A549 (cell line): ENCODE measurements at regions not wholly inside any gene's neighbourhood (a gene's known extent, or its start where the extent isn't known, plus 50 kb on each side); places are given as distances from the start of the nearest gene placed in this dataset.

Source experiments
- CHD4 ChIP-seq: fragments of 200-600 bp; sonication (generic); IDR thresholded peaks from 2 replicates; pipeline ENCODE4 v1.6.1; 2016; ENCODE audit warnings: antibody characterized with exemption, mild to moderate bottlenecking, borderline replicate concordance
- EP300 ChIP-seq, 2 experiments: fragments of >200 bp; sonication (Bioruptor Twin); formaldehyde crosslinking; IDR thresholded peaks; 2 replicates in 1 of 2; 3 replicates in 1 of 2; pipeline ENCODE4 v1.6.1; 2016 to 2017
- ESRRA ChIP-seq: fragments of 150-350 bp; IDR thresholded peaks from 2 replicates; pipeline ENCODE4 v1.6.1; 2014; ENCODE audit warnings: mild to moderate bottlenecking, low read length, borderline replicate concordance
- JUN ChIP-seq, 2 experiments: fragments of >200 bp; sonication (Bioruptor Twin); formaldehyde crosslinking; IDR thresholded peaks; 2 replicates in 1 of 2; 3 replicates in 1 of 2; pipeline ENCODE4 v1.6.1; 2016 to 2017
- JUNB ChIP-seq: fragments of >200 bp; sonication (Bioruptor Twin); formaldehyde crosslinking; IDR thresholded peaks from 2 replicates; pipeline ENCODE4 v1.6.1; 2016
- KDM1A ChIP-seq: fragments of 200-600 bp; sonication (generic); IDR thresholded peaks from 2 replicates; pipeline ENCODE4 v1.6.1; 2016; ENCODE audit warnings: low read depth, mild to moderate bottlenecking
- POLR2A ChIP-seq: IDR thresholded peaks from 2 replicates; pipeline ENCODE4 v1.6.1; 2012; ENCODE audit warnings: mild to moderate bottlenecking, low read length
- RAD21 ChIP-seq, 2 experiments: fragments of >200 bp in 1 of 2; sonication (Bioruptor Twin) in 1 of 2; formaldehyde crosslinking in 1 of 2; IDR thresholded peaks in 1 of 2; conservative IDR thresholded peaks in 1 of 2; 2 replicates in 1 of 2; 3 replicates in 1 of 2; pipeline ENCODE4 v1.6.1; 2012 to 2018; ENCODE audit warnings: inconsistent platforms in 1 of 2
- RNF2 ChIP-seq: fragments of 200-600 bp; sonication (generic); IDR thresholded peaks from 2 replicates; pipeline ENCODE4 v1.6.1; 2016; ENCODE audit warnings: low read depth, mild to moderate bottlenecking, antibody characterized with exemption, moderate library complexity, borderline replicate concordance
- ZSCAN20 ChIP-seq: fragments of 250-450 bp; sonication (Bioruptor Pico); IDR thresholded peaks from 2 replicates; pipeline ENCODE4 v1.8.0; 2022; ENCODE audit warnings: mild to moderate bottlenecking, moderate library complexity
- TF ChIP-seq, protein P1 (sequence below): fragments of 250-450 bp; sonication (Bioruptor Pico); IDR thresholded peaks from 2 replicates; pipeline ENCODE4 v1.5.0; 2021; ENCODE audit warnings: mild to moderate bottlenecking, moderate library complexity, borderline replicate concordance
- TF ChIP-seq, protein P2 (sequence below): fragments of >200 bp; sonication (Bioruptor Twin); formaldehyde crosslinking; IDR thresholded peaks from 3 replicates; pipeline ENCODE4 v1.5.1; 2016
- TF ChIP-seq, protein P3 (sequence below): fragments of 200-600 bp; sonication (generic); IDR thresholded peaks from 2 replicates; pipeline ENCODE4 v1.6.1; 2016; ENCODE audit warnings: antibody characterized with exemption, mild to moderate bottlenecking, moderate library complexity
- TF ChIP-seq, protein P4 (sequence below): fragments of 250-450 bp; sonication (Bioruptor Pico); IDR thresholded peaks from 2 replicates; pipeline ENCODE4 v1.5.0; 2020; ENCODE audit warnings: low read depth, mild to moderate bottlenecking, moderate library complexity

DNA sequence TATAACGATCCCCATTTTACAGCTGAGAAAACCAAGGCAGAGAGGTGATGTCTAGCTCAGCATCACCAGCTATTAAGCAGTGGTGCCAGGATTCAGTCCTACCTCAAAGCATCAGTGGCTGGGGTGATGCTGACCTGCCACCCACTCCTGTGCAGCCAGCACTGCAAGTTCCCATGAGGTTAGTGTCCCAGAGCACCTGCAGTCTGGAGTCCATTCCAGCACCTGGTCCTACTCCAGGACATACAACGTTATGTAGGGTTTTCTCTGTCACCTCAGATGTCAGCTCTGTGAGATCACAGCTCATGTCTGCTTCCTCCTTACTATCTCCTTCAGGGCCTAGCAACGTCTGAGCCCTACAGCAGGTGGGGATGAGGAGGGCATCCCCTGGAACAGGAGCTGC is 328.0 kb upstream of the HS6ST1 start:
- no peak for TF ChIP-seq CHD4
- TF ChIP-seq RNF2, result no peak
- no peak for TF ChIP-seq KDM1A
- TF ChIP-seq, protein P1, sequence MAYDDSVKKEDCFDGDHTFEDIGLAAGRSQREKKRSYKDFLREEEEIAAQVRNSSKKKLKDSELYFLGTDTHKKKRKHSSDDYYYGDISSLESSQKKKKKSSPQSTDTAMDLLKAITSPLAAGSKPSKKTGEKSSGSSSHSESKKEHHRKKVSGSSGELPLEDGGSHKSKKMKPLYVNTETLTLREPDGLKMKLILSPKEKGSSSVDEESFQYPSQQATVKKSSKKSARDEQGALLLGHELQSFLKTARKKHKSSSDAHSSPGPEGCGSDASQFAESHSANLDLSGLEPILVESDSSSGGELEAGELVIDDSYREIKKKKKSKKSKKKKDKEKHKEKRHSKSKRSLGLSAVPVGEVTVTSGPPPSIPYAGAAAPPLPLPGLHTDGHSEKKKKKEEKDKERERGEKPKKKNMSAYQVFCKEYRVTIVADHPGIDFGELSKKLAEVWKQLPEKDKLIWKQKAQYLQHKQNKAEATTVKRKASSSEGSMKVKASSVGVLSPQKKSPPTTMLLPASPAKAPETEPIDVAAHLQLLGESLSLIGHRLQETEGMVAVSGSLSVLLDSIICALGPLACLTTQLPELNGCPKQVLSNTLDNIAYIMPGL (CRISPR knock-in tag), result no peak
- no peak for TF ChIP-seq ZSCAN20 (CRISPR knock-in tag)
- TF ChIP-seq, protein P2, sequence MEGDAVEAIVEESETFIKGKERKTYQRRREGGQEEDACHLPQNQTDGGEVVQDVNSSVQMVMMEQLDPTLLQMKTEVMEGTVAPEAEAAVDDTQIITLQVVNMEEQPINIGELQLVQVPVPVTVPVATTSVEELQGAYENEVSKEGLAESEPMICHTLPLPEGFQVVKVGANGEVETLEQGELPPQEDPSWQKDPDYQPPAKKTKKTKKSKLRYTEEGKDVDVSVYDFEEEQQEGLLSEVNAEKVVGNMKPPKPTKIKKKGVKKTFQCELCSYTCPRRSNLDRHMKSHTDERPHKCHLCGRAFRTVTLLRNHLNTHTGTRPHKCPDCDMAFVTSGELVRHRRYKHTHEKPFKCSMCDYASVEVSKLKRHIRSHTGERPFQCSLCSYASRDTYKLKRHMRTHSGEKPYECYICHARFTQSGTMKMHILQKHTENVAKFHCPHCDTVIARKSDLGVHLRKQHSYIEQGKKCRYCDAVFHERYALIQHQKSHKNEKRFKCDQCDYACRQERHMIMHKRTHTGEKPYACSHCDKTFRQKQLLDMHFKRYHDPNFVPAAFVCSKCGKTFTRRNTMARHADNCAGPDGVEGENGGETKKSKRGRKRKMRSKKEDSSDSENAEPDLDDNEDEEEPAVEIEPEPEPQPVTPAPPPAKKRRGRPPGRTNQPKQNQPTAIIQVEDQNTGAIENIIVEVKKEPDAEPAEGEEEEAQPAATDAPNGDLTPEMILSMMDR, result no peak
- TF ChIP-seq, protein P3, sequence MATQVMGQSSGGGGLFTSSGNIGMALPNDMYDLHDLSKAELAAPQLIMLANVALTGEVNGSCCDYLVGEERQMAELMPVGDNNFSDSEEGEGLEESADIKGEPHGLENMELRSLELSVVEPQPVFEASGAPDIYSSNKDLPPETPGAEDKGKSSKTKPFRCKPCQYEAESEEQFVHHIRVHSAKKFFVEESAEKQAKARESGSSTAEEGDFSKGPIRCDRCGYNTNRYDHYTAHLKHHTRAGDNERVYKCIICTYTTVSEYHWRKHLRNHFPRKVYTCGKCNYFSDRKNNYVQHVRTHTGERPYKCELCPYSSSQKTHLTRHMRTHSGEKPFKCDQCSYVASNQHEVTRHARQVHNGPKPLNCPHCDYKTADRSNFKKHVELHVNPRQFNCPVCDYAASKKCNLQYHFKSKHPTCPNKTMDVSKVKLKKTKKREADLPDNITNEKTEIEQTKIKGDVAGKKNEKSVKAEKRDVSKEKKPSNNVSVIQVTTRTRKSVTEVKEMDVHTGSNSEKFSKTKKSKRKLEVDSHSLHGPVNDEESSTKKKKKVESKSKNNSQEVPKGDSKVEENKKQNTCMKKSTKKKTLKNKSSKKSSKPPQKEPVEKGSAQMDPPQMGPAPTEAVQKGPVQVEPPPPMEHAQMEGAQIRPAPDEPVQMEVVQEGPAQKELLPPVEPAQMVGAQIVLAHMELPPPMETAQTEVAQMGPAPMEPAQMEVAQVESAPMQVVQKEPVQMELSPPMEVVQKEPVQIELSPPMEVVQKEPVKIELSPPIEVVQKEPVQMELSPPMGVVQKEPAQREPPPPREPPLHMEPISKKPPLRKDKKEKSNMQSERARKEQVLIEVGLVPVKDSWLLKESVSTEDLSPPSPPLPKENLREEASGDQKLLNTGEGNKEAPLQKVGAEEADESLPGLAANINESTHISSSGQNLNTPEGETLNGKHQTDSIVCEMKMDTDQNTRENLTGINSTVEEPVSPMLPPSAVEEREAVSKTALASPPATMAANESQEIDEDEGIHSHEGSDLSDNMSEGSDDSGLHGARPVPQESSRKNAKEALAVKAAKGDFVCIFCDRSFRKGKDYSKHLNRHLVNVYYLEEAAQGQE, result no peak
- TF ChIP-seq JUNB, result no peak
- no peak for TF ChIP-seq POLR2A
- no peak for TF ChIP-seq JUN (IDR thresholded peaks at IDR 0.05)
- no peak for TF ChIP-seq EP300 (IDR thresholded peaks at IDR 0.05)
- TF ChIP-seq, protein P4, sequence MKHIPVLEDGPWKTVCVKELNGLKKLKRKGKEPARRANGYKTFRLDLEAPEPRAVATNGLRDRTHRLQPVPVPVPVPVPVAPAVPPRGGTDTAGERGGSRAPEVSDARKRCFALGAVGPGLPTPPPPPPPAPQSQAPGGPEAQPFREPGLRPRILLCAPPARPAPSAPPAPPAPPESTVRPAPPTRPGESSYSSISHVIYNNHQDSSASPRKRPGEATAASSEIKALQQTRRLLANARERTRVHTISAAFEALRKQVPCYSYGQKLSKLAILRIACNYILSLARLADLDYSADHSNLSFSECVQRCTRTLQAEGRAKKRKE (CRISPR knock-in tag), result no peak
- no peak for TF ChIP-seq RAD21 (conservative IDR thresholded peaks at IDR 0.05 in 1 of 2, IDR thresholded peaks at IDR 0.05 in 1 of 2)
- no peak for TF ChIP-seq ESRRA
